HG03025 (cell line): ENCODE measurements at regions not wholly inside any gene's neighbourhood (a gene's known extent, or its start where the extent isn't known, plus 50 kb on each side); places are given as distances from the start of the nearest gene placed in this dataset.

Experiments used
- ATAC-seq: cut with Tn5 transposase; IDR thresholded peaks from one replicate; pipeline ENCODE4 v1.9.1; 2021; ENCODE audit warnings: mild to moderate bottlenecking, moderate library complexity; ENCODE audit not compliant: unreplicated experiment, low FRiP score

GRCh38 chr11:32262367-32262766 is 171.5 kb downstream of the RCN1 start:
- no peak for ATAC-seq

GRCh38 chr11:32265911-32266310 is 169.4 kb downstream of the WT1 start:
- no peak for ATAC-seq

GRCh38 chr11:32266601-32267000 is 168.7 kb downstream of the WT1 start:
- no peak for ATAC-seq

GRCh38 chr11:32267679-32268187 is 167.6 kb downstream of the WT1 start:
- ATAC-seq = no peak

- ATAC-seq = no peak
These were observed 161.4 kb downstream of the WT1 start for GRCh38 chr11:32273931-32274330.

GRCh38 chr11:32279672-32280071 is 155.7 kb downstream of the WT1 start:
- ATAC-seq = no peak

- no peak for ATAC-seq
These were observed 155.0 kb downstream of the WT1 start for GRCh38 chr11:32280339-32280738.

GRCh38 chr11:32288276-32288675 is 147.1 kb downstream of the WT1 start:
- no peak for ATAC-seq

- no peak for ATAC-seq
These were observed 145.6 kb downstream of the WT1 start for GRCh38 chr11:32289701-32290100.

- ATAC-seq = no peak
These were observed 144.6 kb downstream of the WT1 start for GRCh38 chr11:32290783-32291182.

GRCh38 chr11:32297611-32298011 is 137.7 kb downstream of the WT1 start:
- ATAC-seq = no peak

GRCh38 chr11:32302826-32303225 is 132.5 kb downstream of the WT1 start:
- ATAC-seq = no peak

GRCh38 chr11:32304521-32304920 is 130.8 kb downstream of the WT1 start:
- ATAC-seq = no peak

GRCh38 chr11:32305460-32305859 is 129.9 kb downstream of the WT1 start:
- no peak for ATAC-seq

GRCh38 chr11:32307471-32307870 is 127.9 kb downstream of the WT1 start:
- no peak for ATAC-seq

- no peak for ATAC-seq
These were observed 127.4 kb downstream of the WT1 start for GRCh38 chr11:32307913-32308312.

- no peak for ATAC-seq
These were observed 125.7 kb downstream of the WT1 start for GRCh38 chr11:32309530-32310213.

GRCh38 chr11:32310214-32310601 is 125.1 kb downstream of the WT1 start:
- ATAC-seq = no peak

- ATAC-seq = no peak
These were observed 123.8 kb downstream of the WT1 start for GRCh38 chr11:32311346-32312065.

GRCh38 chr11:32312206-32312817 is 123.0 kb downstream of the WT1 start:
- no peak for ATAC-seq

- ATAC-seq = no peak
These were observed 122.4 kb downstream of the WT1 start for GRCh38 chr11:32312865-32313403.
